LNCaP clone FGC (cell line): ENCODE measurements at regions not wholly inside any gene's neighbourhood (a gene's known extent, or its start where the extent isn't known, plus 50 kb on each side); places are given as distances from the start of the nearest gene placed in this dataset.

Source experiments
- DNase-seq: peaks from one replicate; pipeline ENCODE4 v3.0.0-alpha.2; 2011; ENCODE audit warnings: low read depth
- H3K4me3 ChIP-seq: 2 replicates; pipeline ENCODE4 v1.5.1; 2011; ENCODE audit warnings: mild to moderate bottlenecking, low read depth, low read length, control low read depth
- CTCF ChIP-seq: IDR thresholded peaks from 2 replicates; pipeline ENCODE4 v1.5.1; 2012; ENCODE audit warnings: mild to moderate bottlenecking; ENCODE audit not compliant: control insufficient read depth, insufficient read depth; ENCODE audit errors: extremely low read depth

- no peak overlapping the region for H3K4me3 ChIP-seq
- TF ChIP-seq CTCF, result no peak
- no peak for DNase-seq
Observed at GRCh38 chrX:68989456-68989855, 160.6 kb downstream of the EFNB1 start.

DNA sequence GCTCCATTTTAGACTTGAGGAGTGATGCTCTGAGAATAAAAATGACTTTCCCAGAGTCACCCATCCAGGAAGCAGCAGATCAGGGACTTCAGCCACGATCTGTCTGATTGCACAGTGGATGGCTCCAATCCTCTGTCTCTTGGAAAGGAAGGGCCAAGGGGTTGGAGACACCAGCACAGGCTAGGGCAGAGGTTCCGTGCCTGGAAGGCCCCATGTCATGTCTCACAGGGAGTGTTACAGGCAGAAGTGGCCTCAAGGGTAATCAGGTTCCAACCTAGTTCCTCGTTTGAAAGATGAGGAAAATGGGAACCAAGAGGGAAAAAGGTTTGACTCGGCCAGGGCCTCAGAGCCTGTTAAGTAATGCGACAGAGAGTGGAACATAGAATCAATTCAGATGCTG is 160.0 kb downstream of the EFNB1 start:
- no peak for DNase-seq
- no peak for TF ChIP-seq CTCF
- no peak overlapping the region for H3K4me3 ChIP-seq

DNA sequence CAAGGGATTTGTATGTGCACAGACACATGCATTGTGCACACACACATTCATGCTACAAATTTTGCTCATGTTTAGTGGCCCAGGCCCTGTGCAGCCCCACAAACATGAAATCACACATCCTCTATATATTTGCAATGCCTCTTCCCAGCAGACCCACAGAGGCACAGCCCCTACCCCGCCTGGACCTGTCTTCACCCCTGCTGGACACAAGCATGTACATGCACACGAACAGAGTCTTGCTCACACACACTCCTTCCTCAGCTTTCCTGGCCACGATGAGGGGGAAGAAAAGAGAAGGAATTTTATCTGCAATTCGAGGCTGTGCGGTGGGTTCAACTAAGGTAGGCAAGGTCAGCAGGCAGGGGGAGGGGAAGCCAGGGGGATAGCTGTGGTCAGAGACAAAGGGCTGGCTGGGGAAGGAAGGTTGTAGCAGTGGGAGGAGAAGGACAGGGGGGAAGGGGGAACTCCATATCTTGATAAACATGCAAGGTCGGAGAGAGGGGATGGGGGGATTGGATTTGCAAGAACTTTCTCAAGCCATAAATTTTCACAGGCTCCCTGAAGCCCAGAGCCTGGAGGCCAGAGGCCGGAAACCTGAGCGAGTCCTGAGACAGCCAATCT is 156.4 kb downstream of the EFNB1 start:
- no peak for DNase-seq
- no peak overlapping the region for H3K4me3 ChIP-seq
- TF ChIP-seq CTCF, result no peak

GRCh38 chrX:68983004-68983857 is 154.4 kb downstream of the EFNB1 start:
- no peak overlapping the region for H3K4me3 ChIP-seq
- no peak for TF ChIP-seq CTCF
- DNase-seq, result peak; percentile 15

DNA sequence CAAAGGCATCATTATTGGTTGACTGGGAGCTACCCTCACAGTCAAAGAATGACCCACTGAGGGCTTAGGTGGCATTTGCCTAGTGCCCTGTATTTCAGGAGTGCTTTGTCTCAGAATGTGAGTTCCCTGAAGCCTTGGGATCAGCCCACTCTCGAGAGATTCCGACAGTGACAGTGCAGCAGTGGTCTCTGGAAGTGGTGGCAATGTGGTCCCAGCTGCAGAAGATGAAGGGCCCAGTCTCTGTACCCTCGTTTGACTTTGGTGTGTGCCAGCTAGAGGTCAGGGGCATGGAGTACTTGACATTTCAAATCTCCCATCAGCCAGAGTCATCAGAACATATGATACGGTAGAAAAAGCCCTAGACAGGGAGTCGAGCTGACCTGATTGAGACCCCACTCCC is 153.7 kb downstream of the EFNB1 start:
- no peak overlapping the region for H3K4me3 ChIP-seq
- DNase-seq, result no peak
- no peak for TF ChIP-seq CTCF

- no peak for TF ChIP-seq CTCF
- no peak overlapping the region for H3K4me3 ChIP-seq
- DNase-seq, result no peak
Observed at GRCh38 chrX:68980906-68981616, 152.2 kb downstream of the EFNB1 start.
